CD4-positive, alpha-beta T cell (primary cell): ENCODE measurements at regions not wholly inside any gene's neighbourhood (a gene's known extent, or its start where the extent isn't known, plus 50 kb on each side); places are given as distances from the start of the nearest gene placed in this dataset.

ENCODE experiments used
- ATAC-seq: fragments of 200-7000 bp; cut with Tn5 transposase; one replicate; pipeline ENCODE4 v1.10.0; 2022; ENCODE audit warnings: mild to moderate bottlenecking; ENCODE audit not compliant: poor library complexity
- CTCF ChIA-PET: fragments of 350-600 bp; sonication (Branson Sonifier 250); formaldehyde crosslinking; loops from one replicate; lab custom pipeline; 2021; ENCODE audit warnings: antibody characterized with exemption, inconsistent platforms; lab: Charles Lee
- POLR2A ChIA-PET: fragments of 350-600 bp; sonication (Branson Sonifier 250); formaldehyde crosslinking; loops from one replicate; lab custom pipeline; 2021; ENCODE audit warnings: antibody characterized with exemption, inconsistent platforms; lab: Charles Lee
- DNase-seq, 14 experiments: peaks; one replicate each; pipeline ENCODE4 v3.0.0-alpha.2; 2013 to 2020; ENCODE audit warnings: mixed read lengths in 2 of 14
- H3K27ac ChIP-seq, 2 donors: one replicate each; pipeline versions ENCODE4 v1.5.1 to v1.7.0; 2013; ENCODE audit warnings: low read length in 2 of 2, low read depth in 1 of 2, mild to moderate bottlenecking in 1 of 2
- H3K27me3 ChIP-seq, 2 experiments: 1 replicate in 1 of 2; 2 replicates in 1 of 2; pipeline versions ENCODE4 v1.6.1 to v1.7.0; 2013; ENCODE audit warnings: low read length in 2 of 2, control low read depth in 1 of 2, mild to moderate bottlenecking in 1 of 2, moderate library complexity in 1 of 2; ENCODE audit not compliant: insufficient read depth in 2 of 2, control insufficient read depth in 1 of 2
- H3K36me3 ChIP-seq: one replicate; pipeline ENCODE4 v1.6.1; 2013; ENCODE audit warnings: low read length, control low read depth; ENCODE audit not compliant: insufficient read depth
- H3K4me1 ChIP-seq: one replicate; pipeline ENCODE4 v1.6.1; 2013; ENCODE audit warnings: low read length, control low read depth; ENCODE audit not compliant: insufficient read depth
- H3K4me3 ChIP-seq: one replicate; pipeline ENCODE4 v1.5.1; 2013; ENCODE audit warnings: mild to moderate bottlenecking, low read length, moderate library complexity
- H3K9me3 ChIP-seq, 2 experiments: 1 replicate in 1 of 2; 2 replicates in 1 of 2; pipeline versions ENCODE4 v1.6.1 to v1.7.0; 2013; ENCODE audit warnings: low read length in 2 of 2, mild to moderate bottlenecking in 2 of 2, control low read depth in 1 of 2, moderate library complexity in 1 of 2; ENCODE audit not compliant: control insufficient read depth in 1 of 2, insufficient read depth in 1 of 2
- H3K27ac Mint-ChIP-seq: one replicate; pipeline ENCODE4 v1.8.0; 2020; ENCODE audit warnings: mixed read lengths
- H3K27me3 Mint-ChIP-seq: one replicate; pipeline ENCODE4 v1.8.0; 2021; ENCODE audit warnings: mixed read lengths
- H3K36me3 Mint-ChIP-seq: one replicate; pipeline ENCODE4 v1.8.0; 2021; ENCODE audit warnings: low read depth, mixed read lengths
- H3K4me1 Mint-ChIP-seq: one replicate; pipeline ENCODE4 v1.8.0; 2021; ENCODE audit warnings: low read depth, mixed read lengths
- H3K4me3 Mint-ChIP-seq: one replicate; pipeline ENCODE4 v1.8.0; 2020; ENCODE audit warnings: mild to moderate bottlenecking, mixed read lengths
- H3K9me3 Mint-ChIP-seq: one replicate; pipeline ENCODE4 v1.8.0; 2020; ENCODE audit warnings: mixed read lengths
- intact Hi-C, 2 experiments: fragments of 100-400 bp; cut with DNase I in 1 of 2; cut with micrococcal nuclease in 1 of 2; formaldehyde crosslinking; loops; one replicate each; pipeline versions ENCODE4 v1.15.1 to v1.9.0; 2023 to 2025; cut with DNase I, micrococcal nuclease
- TF ChIP-seq, protein P1 (sequence below): fragments of 200-600 bp; IDR thresholded peaks from one replicate; pipeline ENCODE4 v1.8.0; 2022; ENCODE audit warnings: antibody characterized with exemption, mild to moderate bottlenecking

DNA sequence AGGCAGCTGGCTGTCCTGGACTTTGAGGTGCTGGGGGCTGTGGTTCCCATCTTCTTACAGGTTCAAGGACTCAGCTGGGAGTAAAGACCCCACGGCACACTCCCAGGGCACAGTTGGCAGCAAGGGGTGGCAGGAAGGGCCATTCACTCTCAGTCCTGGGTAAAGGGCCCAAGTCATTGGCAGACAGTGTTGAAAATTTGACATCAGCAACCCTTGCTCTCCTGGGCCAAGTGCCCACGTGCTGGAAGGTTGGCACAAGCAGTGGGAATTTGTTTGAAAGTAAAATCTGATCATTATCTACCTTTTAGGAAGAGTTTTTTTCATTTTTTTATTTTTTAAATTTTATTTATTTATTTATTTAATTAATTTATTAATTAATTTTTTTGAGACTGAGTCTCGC lies 241.6 kb upstream of the MKI67 start:
- intact Hi-C loops: no loop called here
- CTCF ChIA-PET: no interaction called here
- ATAC-seq (no peak), DNase-seq (no peak)
- Mint-ChIP-seq H3K9me3 (no peaks in the 10 kb centered on the region), H3K27ac (no peak overlapping the region), H3K4me3 (no peak overlapping the region), H3K36me3 (no peaks in the 10 kb centered on the region), H3K27me3 (no peaks in the 10 kb centered on the region), H3K4me1 (no peaks in the 10 kb centered on the region)
- POLR2A ChIA-PET: no interaction called here
- Histone ChIP-seq H3K27ac (no peak overlapping the region), H3K4me3 (no peak overlapping the region), H3K27me3 (no peaks in the 10 kb centered on the region), H3K4me1 (no peaks in the 10 kb centered on the region), H3K36me3 (no peaks in the 10 kb centered on the region), H3K9me3 (peaks cover 0 to 5% of the 10 kb centered on the region in 2 experiments)
- TF ChIP-seq, protein P1, sequence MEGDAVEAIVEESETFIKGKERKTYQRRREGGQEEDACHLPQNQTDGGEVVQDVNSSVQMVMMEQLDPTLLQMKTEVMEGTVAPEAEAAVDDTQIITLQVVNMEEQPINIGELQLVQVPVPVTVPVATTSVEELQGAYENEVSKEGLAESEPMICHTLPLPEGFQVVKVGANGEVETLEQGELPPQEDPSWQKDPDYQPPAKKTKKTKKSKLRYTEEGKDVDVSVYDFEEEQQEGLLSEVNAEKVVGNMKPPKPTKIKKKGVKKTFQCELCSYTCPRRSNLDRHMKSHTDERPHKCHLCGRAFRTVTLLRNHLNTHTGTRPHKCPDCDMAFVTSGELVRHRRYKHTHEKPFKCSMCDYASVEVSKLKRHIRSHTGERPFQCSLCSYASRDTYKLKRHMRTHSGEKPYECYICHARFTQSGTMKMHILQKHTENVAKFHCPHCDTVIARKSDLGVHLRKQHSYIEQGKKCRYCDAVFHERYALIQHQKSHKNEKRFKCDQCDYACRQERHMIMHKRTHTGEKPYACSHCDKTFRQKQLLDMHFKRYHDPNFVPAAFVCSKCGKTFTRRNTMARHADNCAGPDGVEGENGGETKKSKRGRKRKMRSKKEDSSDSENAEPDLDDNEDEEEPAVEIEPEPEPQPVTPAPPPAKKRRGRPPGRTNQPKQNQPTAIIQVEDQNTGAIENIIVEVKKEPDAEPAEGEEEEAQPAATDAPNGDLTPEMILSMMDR: no peak

DNA sequence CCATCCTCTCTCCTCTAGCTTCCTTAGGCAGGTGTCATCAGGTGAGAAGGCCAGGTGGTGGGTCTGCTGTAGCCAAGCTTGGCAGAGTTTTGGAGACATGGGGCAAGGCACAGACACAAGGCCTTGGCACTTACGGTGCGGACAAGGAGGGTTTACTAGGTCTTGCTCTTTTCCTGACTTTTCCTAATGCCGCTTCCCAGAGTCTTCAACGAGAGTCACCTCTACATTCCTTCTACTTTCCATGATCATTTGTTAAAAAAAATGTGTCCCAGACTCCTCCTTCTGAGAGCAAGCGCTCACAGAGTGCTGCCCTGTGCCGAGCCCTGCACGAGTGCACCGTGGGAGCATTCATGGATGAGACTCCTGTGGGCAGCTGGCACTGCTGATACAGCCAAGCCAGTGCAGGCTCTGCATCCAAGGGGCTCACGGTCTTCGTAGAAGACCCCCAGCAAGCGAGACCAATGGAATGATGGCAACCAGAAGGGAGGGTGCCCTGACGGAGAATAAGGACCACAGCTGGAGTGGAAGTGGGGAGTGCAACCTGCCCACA lies 243.0 kb upstream of the MKI67 start:
- Mint-ChIP-seq H3K27ac (no peak overlapping the region), H3K36me3 (no peaks in the 10 kb centered on the region), H3K4me3 (no peak overlapping the region), H3K9me3 (no peaks in the 10 kb centered on the region), H3K4me1 (no peaks in the 10 kb centered on the region), H3K27me3 (peaks cover 6% of the 10 kb centered on the region)
- DNase-seq (no peak), ATAC-seq (no peak)
- ChIA-PET CTCF (no interaction called here), POLR2A (no interaction called here)
- H3K4me3 ChIP-seq: no peak overlapping the region
- no peaks in the 10 kb centered on the region for H3K27me3 ChIP-seq
- H3K36me3 ChIP-seq: no peaks in the 10 kb centered on the region
- no peaks in the 10 kb centered on the region for H3K4me1 ChIP-seq
- TF ChIP-seq, protein P1: no peak
- peaks cover 0 to 5% of the 10 kb centered on the region in 2 experiments for H3K9me3 ChIP-seq
- intact Hi-C loops: no loop called here
- H3K27ac ChIP-seq: no peak overlapping the region

DNA sequence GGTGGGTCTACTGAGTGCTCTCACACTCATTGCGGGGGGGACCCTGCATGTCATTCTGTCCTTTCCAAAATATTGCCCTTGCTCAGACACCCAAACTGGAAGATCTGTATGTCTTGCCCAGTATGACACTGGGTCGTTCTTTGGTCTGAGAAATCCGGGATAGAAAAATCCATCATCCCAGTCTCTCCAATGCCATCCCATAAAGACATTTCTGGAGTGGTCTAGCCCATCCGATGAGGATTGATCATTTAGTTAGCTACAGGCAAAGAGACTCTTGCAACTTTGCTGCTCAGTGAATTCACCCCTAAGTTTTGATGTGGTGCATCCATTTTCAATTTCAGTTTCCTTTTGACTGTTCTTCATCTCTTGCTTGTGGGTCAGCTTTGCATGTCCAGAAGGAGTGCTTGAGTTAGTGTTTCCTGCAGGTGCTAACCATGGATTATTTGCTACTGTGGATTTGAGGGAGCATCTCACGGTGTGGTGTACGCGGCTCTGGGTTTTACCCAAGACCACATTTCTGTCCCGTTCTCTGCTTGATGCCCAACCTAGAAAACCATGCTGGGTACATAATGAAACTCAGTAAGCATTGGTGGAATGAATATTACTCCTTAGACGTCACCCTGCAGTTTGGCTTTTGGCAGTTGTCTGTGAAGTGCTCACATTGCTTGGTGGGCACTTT lies 247.0 kb upstream of the MKI67 start:
- H3K4me1 ChIP-seq: no peaks in the 10 kb centered on the region
- H3K27me3 ChIP-seq: no peaks in the 10 kb centered on the region
- Mint-ChIP-seq H3K4me3 (no peak overlapping the region), H3K27me3 (peaks cover 6% of the 10 kb centered on the region), H3K9me3 (no peaks in the 10 kb centered on the region), H3K27ac (no peak overlapping the region), H3K4me1 (no peaks in the 10 kb centered on the region), H3K36me3 (no peaks in the 10 kb centered on the region)
- POLR2A ChIA-PET: no interaction called here
- DNase-seq (no peak), ATAC-seq (no peak)
- H3K9me3 ChIP-seq: peaks cover 0 to 7% of the 10 kb centered on the region in 2 experiments
- intact Hi-C loops: no loop called here
- no peak overlapping the region for H3K4me3 ChIP-seq
- CTCF ChIA-PET: no interaction called here
- TF ChIP-seq, protein P1: no peak
- no peak overlapping the region for H3K27ac ChIP-seq
- no peaks in the 10 kb centered on the region for H3K36me3 ChIP-seq
